ENCODE measurements at regions not wholly inside any gene's neighbourhood (a gene's known extent, or its start where the extent isn't known, plus 50 kb on each side); places are given as distances from the start of the nearest gene placed in this dataset.

DNA sequence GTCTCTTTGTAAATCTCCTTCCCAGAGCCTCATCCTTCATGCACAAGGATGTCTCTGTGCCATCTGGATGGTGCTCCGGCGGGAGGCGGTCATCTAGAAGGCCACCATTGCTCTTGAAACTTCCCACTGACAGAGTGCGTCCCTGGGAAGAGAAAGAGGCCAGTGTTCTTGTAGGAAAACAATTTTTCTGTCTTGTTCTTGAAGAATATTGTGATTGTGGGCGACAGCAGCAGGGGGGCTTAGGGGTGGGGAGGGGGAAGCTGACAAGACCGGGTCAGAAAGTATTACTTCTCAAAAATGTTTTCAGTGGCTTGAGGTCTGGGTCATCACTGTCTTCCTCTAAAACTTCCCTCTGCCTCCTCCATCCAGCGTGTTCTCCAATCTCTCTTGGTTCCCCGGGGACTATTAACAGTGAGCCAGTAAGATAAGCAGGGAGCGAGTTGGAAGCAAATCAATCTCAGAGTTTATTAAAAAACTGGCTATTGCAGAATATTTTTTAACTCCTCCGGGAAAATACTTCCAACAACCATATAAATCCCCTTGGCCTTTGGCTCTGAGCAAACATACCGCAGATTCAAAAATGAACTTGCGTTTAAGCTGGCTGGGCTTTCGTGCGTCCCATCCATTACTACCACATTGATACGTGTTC lies 597.8 kb upstream of the MGMT start:
- H3K27ac ChIP-seq: no peak overlapping the region
- TF ChIP-seq, protein P1, sequence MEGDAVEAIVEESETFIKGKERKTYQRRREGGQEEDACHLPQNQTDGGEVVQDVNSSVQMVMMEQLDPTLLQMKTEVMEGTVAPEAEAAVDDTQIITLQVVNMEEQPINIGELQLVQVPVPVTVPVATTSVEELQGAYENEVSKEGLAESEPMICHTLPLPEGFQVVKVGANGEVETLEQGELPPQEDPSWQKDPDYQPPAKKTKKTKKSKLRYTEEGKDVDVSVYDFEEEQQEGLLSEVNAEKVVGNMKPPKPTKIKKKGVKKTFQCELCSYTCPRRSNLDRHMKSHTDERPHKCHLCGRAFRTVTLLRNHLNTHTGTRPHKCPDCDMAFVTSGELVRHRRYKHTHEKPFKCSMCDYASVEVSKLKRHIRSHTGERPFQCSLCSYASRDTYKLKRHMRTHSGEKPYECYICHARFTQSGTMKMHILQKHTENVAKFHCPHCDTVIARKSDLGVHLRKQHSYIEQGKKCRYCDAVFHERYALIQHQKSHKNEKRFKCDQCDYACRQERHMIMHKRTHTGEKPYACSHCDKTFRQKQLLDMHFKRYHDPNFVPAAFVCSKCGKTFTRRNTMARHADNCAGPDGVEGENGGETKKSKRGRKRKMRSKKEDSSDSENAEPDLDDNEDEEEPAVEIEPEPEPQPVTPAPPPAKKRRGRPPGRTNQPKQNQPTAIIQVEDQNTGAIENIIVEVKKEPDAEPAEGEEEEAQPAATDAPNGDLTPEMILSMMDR (conservative IDR thresholded peaks at IDR 0.05): no peak

- TF ChIP-seq, protein P1 (conservative IDR thresholded peaks at IDR 0.05): no peak
- H3K27ac ChIP-seq: no peak overlapping the region
Measured at GRCh38 chr10:128870830-128871597, 596.0 kb upstream of the MGMT start.

DNA sequence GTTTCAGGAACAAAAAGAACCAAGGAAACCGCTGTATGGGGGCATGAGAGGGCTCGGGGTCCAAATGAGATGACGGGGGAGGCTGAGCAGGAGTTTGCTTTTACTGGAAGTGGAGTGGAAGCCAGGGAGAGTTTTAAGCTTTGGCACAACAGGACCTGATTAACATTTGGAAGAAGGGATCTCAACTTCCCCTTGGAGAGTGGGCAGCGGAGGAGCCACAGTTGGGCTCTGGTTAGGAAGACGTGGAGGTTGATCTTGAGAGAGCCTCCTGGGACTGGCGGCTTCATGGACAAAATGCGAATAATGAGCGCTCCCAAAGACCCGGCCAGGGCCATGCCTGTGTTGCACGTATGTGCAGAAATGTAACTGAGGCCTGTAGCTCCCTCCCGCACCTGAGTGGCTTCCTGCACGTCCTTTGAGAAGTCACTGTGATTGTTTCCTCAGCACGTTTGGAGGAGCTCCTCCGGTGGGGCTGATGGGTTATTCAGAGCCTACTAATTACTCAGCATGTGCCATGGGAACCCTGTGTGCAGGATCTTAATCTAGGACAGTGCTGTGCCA lies 595.3 kb upstream of the MGMT start:
- TF ChIP-seq, protein P1 (conservative IDR thresholded peaks at IDR 0.05): no peak
- no peak overlapping the region for H3K27ac ChIP-seq

DNA sequence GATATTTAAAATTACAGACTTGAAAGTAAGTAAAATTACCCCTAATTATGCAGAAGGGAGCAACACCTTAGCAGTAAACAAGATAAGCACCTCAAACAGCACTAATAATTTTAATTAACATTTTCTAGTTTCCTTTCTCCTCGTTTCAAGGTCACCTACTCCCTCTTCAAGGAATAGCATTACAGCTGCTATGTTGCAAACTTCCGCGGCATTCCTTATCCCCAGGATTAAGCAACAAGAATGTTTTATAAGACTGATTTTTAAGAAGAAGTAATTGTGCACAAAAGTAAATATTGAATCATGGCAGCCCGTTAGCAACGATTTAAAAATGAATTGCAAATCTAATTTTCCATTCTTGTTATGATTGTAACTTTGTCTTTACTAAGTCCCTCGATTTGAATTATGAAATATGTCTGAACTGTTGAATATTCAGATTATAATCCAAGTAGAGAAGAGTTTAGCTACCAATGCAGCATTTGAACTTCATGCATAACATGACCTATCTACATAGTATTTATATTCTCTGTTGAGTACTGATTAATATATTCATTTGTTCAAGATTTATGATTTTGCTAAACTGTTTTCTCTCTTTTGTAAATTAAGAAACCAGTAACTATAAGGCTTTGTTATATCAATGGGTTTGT lies 593.5 kb upstream of the MGMT start:
- no peak overlapping the region for H3K27ac ChIP-seq
- TF ChIP-seq, protein P1 (conservative IDR thresholded peaks at IDR 0.05): no peak

- no peak overlapping the region for H3K27ac ChIP-seq
Measured at GRCh38 chr10:128874331-128874730, 592.7 kb upstream of the MGMT start.

DNA sequence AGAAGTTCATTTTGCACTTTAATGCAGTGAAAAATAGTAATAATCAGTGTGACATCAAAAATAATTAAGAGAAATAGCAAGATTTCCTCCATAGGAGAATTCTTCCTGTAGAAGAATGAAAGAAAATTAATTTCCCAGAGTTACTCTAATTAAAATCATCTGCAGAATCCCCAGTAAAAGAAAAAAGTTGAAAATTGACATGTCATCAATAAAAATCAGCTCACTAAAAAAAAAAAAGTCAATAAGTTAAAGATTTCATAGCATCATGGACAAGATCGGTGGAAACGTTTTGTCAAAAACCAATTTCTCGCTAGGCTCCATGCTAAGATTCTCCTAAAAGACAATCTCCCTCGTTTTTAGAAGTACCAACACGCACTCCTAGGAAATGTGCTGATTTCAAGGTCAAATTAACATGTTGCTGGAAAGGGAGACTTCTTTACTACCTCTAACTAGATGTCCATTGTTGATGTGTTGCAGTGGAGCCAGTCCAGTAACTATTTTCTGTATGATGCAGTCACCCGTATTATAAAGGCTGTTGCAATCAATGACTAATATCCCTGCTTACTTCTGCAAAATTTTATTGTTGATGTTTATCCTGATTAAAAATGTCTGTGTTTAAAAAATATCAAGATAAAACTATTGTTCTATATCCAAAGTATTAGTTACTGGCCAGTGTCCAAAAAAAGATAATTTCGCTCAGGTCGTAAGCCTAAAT lies 591.9 kb upstream of the MGMT start:
- TF ChIP-seq, protein P1 (conservative IDR thresholded peaks at IDR 0.05): no peak

More at GRCh38 chr10:128874331-128874730, 592.7 kb upstream of the MGMT start:
- TF ChIP-seq, protein P1 (conservative IDR thresholded peaks at IDR 0.05): no peak

More for the DNA sequence above, 591.9 kb upstream of the MGMT start:
- no peak overlapping the region for H3K27ac ChIP-seq
